ENCODE measurements at regions not wholly inside any gene's neighbourhood (a gene's known extent, or its start where the extent isn't known, plus 50 kb on each side); places are given as distances from the start of the nearest gene placed in this dataset.

- DNase-seq: no peak
- no peaks in the 10 kb centered on the region for H3K79me2 ChIP-seq (ENCODE audit: low read depth)
- ChIA-PET POLR2A (ENCODE audit: unreplicated experiment) (interaction anchor here (0.7 kb wide), 1 partner anchor 604 kb away, joined by 3 read pairs; no protein-coding TSS in a partner anchor), CTCF (no interaction called here)
- H3F3A ChIP-seq (ENCODE audit: insufficient read depth, low read depth): peaks cover 26% of the 10 kb centered on the region
- BruUV-seq (replicated peaks): no TSS peak
- no peaks in the 10 kb centered on the region for H4K20me1 ChIP-seq (ENCODE audit: insufficient read depth)
- H3K36me3 ChIP-seq (ENCODE audit: low read depth): no peaks in the 10 kb centered on the region
- no peaks in the 10 kb centered on the region for H3K9me2 ChIP-seq (ENCODE audit: insufficient read depth)
- H3K4me1 ChIP-seq (replicated peaks; ENCODE audit: insufficient read depth): peaks cover 47% of the 10 kb centered on the region
- H3K4me2 ChIP-seq: no peak overlapping the region
- no peaks in the 10 kb centered on the region for H3K27me3 ChIP-seq (ENCODE audit: insufficient read depth, low read depth)
- H3K9me3 ChIP-seq (ENCODE audit: insufficient read depth, low read depth): no peaks in the 10 kb centered on the region
- no peak overlapping the region for H3K27ac ChIP-seq
- H3K4me3 ChIP-seq: no peak overlapping the region
- no peak for TF ChIP-seq EZH2 (IDR thresholded peaks at IDR 0.05; ENCODE audit: low read depth)
- no peak for TF ChIP-seq CTCF (conservative IDR thresholded peaks at IDR 0.05)
- no peak overlapping the region for H2AFZ ChIP-seq
- intact Hi-C loops (cut with micrococcal nuclease; ENCODE audit: unreplicated experiment): no loop called here
These were observed 205.0 kb downstream of the RPLP1 start for GRCh38 chr15:69657626-69658025.

GRCh38 chr15:69658411-69658945 lies 205.9 kb downstream of the RPLP1 start:
- no peaks in the 10 kb centered on the region for H4K20me1 ChIP-seq (ENCODE audit: insufficient read depth)
- H3K9me3 ChIP-seq (ENCODE audit: insufficient read depth, low read depth): no peaks in the 10 kb centered on the region
- peak overlapping the region; percentile 86 for H3K27ac ChIP-seq
- TF ChIP-seq CTCF (conservative IDR thresholded peaks at IDR 0.05) (no peak), EZH2 (IDR thresholded peaks at IDR 0.05; ENCODE audit: low read depth) (no peak)
- no peak for DNase-seq
- H3K4me3 ChIP-seq: no peak overlapping the region
- H3F3A ChIP-seq (ENCODE audit: insufficient read depth, low read depth): peaks cover 26% of the 10 kb centered on the region
- H3K4me1 ChIP-seq (replicated peaks; ENCODE audit: insufficient read depth): peaks cover 52% of the 10 kb centered on the region
- no peak overlapping the region for H2AFZ ChIP-seq
- H3K79me2 ChIP-seq (ENCODE audit: low read depth): no peaks in the 10 kb centered on the region
- no peaks in the 10 kb centered on the region for H3K27me3 ChIP-seq (ENCODE audit: insufficient read depth, low read depth)
- no peaks in the 10 kb centered on the region for H3K36me3 ChIP-seq (ENCODE audit: low read depth)
- ChIA-PET CTCF (no interaction called here), POLR2A (ENCODE audit: unreplicated experiment) (interaction anchor here (0.6 to 0.7 kb wide), 2 partner anchors 605 to 865 kb away, joined by 3 read pairs; no protein-coding TSS in a partner anchor)
- no TSS peak for BruUV-seq (replicated peaks)
- H3K4me2 ChIP-seq: no peak overlapping the region
- intact Hi-C loops (cut with micrococcal nuclease; ENCODE audit: unreplicated experiment): no loop called here
- no peaks in the 10 kb centered on the region for H3K9me2 ChIP-seq (ENCODE audit: insufficient read depth)

- no peak overlapping the region for H2AFZ ChIP-seq
- ChIA-PET CTCF (no interaction called here), POLR2A (ENCODE audit: unreplicated experiment) (interaction anchor here (0.6 kb wide), 1 partner anchor 72 kb away, joined by 3 read pairs; no protein-coding TSS in a partner anchor)
- H3K9me3 ChIP-seq (ENCODE audit: insufficient read depth, low read depth): no peaks in the 10 kb centered on the region
- H3K9me2 ChIP-seq (ENCODE audit: insufficient read depth): no peaks in the 10 kb centered on the region
- H3K36me3 ChIP-seq (ENCODE audit: low read depth): no peaks in the 10 kb centered on the region
- H3K4me3 ChIP-seq: no peak overlapping the region
- peak overlapping the region; percentile 86 for H3K27ac ChIP-seq
- peak overlapping the region; percentile 59 for H3K4me2 ChIP-seq
- H3K4me1 ChIP-seq (replicated peaks; ENCODE audit: insufficient read depth): peaks cover 52% of the 10 kb centered on the region
- H3K79me2 ChIP-seq (ENCODE audit: low read depth): no peaks in the 10 kb centered on the region
- BruUV-seq (replicated peaks): no TSS peak
- no peaks in the 10 kb centered on the region for H3K27me3 ChIP-seq (ENCODE audit: insufficient read depth, low read depth)
- H4K20me1 ChIP-seq (ENCODE audit: insufficient read depth): no peaks in the 10 kb centered on the region
- peak; percentile 65 to 94 for DNase-seq
- intact Hi-C loops (cut with micrococcal nuclease; ENCODE audit: unreplicated experiment): no loop called here
- peaks cover 26% of the 10 kb centered on the region for H3F3A ChIP-seq (ENCODE audit: insufficient read depth, low read depth)
- TF ChIP-seq CTCF (conservative IDR thresholded peaks at IDR 0.05): no peak
- TF ChIP-seq EZH2 (IDR thresholded peaks at IDR 0.05; ENCODE audit: low read depth): no peak
These were observed 206.9 kb downstream of the RPLP1 start for GRCh38 chr15:69659454-69660050.

All from PC-9 (cell line).